ENCODE measurements at regions not wholly inside any gene's neighbourhood (a gene's known extent, or its start where the extent isn't known, plus 50 kb on each side); places are given as distances from the start of the nearest gene placed in this dataset.

- no peak for DNase-seq (ENCODE audit: low read depth)
Measured at GRCh38 chr4:180932370-180933001, 1310.7 kb upstream of the TENM3 start.

GRCh38 chr4:180937083-180937482 lies 1306.1 kb upstream of the TENM3 start:
- no peak for DNase-seq (ENCODE audit: low read depth)

DNA sequence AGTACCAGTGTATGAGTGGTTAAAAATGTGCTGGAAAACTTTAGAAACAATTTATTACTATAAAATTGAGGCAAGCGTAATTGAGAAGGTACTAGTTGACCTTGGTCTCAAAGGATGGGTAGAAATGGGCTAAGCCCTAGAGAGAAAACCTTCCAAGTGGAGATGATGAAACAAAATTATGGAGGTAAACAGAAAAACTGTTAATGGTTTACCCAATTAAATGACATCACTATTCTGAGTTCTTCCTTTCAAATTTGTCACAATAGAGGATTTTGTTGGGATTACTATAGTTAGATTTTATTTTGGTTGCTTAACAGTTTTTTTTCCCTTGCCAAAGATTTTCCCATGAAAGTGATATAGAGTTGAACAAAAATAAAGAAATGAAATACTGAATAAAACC lies 1302.5 kb upstream of the TENM3 start:
- no peak for DNase-seq (ENCODE audit: low read depth)

DNA sequence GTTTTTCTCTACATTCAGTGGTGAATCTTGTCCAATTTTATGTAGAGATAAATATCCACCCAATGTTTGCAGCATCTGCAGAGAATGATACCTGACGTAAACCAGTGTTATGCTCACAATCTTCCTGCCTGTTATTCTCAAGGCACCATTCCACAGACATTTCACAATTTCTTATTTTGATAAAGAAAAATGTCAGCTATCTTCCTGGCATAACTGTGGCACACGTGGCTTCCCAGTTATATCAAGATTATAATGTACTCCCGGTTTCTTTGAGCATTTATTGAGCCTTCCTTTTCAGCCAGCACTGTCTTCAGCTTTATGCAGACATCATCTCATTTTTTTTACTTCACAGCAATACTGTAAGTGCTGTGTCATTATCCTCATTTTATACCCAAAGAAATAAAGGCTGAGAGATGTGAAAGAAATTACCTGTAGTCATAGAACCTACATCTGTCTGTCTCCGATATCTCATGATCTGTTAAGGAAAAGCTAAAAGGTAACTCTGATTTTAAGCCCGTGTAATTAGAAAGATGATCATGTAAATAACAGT lies 1300.8 kb upstream of the TENM3 start:
- DNase-seq (ENCODE audit: low read depth) = no peak

- no peak for DNase-seq (ENCODE audit: low read depth)
Measured at GRCh38 chr4:180946188-180946587, 1297.0 kb upstream of the TENM3 start.

- DNase-seq (ENCODE audit: low read depth) = peak; percentile 21
Measured at GRCh38 chr4:180947425-180947824, 1295.8 kb upstream of the TENM3 start.

DNA sequence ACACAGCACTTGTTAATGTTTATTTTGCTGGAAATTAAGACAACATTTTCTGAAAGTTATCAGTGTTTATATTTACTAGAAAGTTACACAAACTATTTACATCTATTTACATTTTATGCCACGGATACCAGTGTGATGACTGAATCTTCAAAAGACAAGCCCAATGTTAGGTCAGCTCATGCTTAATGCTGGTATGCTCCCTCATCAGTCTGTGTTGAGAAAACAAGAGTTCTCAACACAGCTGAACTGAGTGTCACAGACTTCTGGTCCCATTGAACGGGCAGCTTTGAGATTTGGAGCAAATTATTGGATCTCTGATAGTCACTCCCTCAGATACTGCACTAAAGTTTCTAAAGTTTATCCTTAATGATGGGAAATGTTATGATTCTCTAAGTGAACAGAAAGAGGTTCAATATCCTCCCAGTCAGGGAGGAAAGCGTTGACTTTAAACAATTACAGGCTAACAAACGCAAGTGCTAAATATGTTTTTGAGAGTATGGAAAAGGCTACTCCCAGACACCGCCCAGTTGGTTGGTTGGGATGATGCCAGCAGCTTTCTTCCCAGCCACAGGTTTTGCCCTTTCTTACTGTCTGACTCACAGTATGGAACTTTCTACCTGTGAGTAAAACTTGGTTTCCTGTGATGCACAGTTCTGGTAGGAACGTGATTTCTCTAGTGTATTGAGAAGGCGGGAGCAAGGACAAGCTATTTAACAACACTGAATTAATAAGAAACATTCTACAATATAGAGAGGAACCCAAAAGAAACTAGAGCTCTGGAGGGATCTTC lies 1293.6 kb upstream of the TENM3 start:
- DNase-seq (ENCODE audit: low read depth) = no peak

- no peak for DNase-seq (ENCODE audit: low read depth)
Measured at GRCh38 chr4:180950377-180950776, 1292.8 kb upstream of the TENM3 start.

GRCh38 chr4:180951312-180951711 lies 1291.9 kb upstream of the TENM3 start:
- DNase-seq (ENCODE audit: low read depth) = no peak

DNA sequence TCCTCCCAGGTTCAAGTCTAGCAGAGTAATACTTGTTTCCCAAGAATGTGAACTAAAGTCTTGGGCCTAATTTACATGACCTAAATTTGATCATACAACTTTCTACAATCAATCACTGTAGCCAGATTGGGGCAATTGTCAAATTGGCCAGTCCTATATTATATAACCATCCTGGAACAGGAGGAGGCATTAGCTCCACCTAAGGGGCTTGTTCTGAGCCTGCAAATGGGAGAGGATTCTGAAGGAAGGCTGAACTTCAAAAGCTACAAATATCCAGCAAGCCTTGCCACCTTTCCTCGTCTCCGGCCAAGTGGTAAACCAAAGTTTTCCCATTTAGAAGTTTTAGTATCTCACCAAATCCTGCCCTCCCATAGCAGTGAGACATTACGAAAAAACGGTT lies 1289.6 kb upstream of the TENM3 start:
- DNase-seq (ENCODE audit: low read depth) = no peak

DNA sequence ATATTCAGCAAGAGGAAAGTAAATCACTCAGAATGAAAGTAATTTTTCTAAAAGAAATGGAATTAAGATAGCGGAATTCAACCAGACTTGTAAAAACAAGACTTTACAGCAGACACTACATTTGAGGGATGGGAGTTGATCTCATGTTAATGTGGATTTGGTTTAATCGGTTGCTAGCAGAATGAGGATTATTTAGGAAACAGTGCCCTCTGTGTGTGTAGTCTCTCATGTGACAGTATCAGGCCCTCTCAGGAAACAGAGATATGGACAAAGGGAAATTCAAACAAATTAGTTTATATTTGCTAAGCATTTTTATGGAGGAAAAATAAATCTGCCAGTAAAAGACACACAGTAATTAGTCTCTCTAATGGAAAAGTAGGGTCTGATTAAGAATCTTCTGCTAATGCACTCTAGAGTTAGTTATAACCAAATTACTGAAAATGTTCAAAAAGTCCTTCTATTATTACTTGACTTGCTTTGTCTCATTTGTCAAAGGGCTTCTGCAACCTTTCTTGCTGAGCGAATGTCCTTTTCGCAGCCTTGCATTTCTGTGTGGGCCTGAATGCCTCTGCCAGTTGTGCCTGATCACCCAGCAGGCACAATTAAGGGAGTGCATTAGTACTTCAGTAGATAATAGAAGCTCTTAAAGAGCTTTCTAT lies 1282.3 kb upstream of the TENM3 start:
- DNase-seq (ENCODE audit: low read depth) = no peak

DNA sequence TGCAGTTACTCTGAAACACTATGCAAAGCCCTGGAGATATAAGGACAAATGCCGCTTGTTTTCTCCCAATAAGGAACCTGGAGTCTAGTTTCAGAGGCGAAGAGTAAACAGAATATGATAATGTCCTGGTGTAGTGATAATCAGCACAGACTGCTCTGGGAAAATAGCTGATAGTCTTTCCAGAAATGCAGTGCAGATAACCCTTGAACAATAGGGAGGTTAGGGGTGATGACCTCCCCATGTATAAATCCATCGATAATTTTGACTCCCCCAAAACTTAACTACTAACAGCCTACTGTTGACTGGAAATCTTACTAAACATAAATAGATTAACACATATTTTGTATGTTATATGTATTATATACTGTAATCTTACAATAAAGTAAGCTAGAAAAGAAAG lies 1280.9 kb upstream of the TENM3 start:
- DNase-seq (ENCODE audit: low read depth) = no peak

DNA sequence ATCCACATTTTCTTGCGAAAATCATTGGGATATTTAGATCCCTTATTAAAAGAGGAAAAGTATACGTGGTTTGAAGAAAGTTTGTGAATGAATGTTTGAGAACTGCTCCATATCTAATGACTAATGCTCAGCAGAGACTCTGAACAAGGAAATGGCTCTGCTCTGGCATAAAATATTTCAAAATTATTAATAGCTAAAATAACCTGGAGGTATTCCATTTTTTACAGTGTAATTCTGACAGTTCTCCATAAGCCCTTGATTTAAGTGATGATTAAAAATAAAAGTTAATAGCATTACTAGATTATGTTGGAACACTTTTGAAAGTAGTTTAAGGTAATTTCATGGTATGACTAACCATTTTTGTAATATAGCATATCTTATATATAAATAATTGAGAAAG lies 1276.9 kb upstream of the TENM3 start:
- DNase-seq (ENCODE audit: low read depth) = no peak

GRCh38 chr4:180967936-180968335 lies 1275.3 kb upstream of the TENM3 start:
- DNase-seq (ENCODE audit: low read depth) = no peak

GRCh38 chr4:180973894-180974293 lies 1269.3 kb upstream of the TENM3 start:
- no peak for DNase-seq (ENCODE audit: low read depth)

GRCh38 chr4:180990931-180991330 lies 1252.3 kb upstream of the TENM3 start:
- DNase-seq (ENCODE audit: low read depth) = no peak

DNA sequence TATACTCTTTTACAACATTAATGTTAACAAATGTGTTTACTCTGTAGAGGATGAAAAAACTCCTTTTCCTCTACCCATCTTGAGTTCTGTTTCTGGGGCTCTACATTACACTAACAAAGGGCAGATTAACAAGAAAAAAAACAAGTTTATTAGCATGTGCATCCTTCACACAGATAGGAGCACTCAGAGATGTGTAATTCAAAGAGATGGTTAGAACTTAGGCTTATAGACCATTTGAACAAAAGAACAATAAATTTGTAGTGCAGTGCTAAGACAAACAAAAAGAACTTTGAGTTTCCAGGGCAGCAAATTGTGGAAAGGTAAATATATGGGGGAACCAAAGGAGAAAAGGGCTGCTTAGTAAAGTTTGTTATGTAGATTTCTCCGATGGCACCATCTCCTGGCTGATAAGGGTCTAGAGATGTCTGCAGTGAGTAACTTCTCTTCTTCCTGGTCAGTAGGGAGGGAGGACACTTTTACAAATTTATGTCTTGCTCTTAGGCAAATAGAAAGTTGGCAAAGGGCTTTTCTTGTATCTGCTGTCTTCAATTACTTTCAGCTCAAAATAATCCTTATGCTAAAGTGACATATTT lies 1249.9 kb upstream of the TENM3 start:
- DNase-seq (ENCODE audit: low read depth) = no peak

- no peak for DNase-seq (ENCODE audit: low read depth)
Measured at GRCh38 chr4:180994722-180995121, 1248.5 kb upstream of the TENM3 start.

DNA sequence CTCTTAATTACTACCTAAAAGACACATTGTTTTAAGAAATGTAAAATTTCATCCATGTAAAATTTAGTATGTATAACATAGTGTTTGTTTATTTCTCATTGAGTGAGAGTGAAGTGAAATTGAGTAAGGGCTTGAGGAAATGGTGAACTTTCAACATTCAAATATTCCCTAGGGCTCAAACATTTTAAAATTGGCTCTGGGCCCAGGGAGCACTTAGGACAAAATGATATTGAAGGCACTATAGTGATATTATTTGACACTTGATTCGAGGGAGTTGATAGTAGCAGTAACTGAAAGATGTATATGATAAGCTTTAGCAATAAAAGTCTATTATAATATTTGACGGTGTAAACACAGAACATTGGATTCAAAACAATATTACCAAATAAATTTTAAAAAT lies 1244.0 kb upstream of the TENM3 start:
- no peak for DNase-seq (ENCODE audit: low read depth)

- no peak for DNase-seq (ENCODE audit: low read depth)
Measured at GRCh38 chr4:181004056-181004455, 1239.1 kb upstream of the TENM3 start.

DNA sequence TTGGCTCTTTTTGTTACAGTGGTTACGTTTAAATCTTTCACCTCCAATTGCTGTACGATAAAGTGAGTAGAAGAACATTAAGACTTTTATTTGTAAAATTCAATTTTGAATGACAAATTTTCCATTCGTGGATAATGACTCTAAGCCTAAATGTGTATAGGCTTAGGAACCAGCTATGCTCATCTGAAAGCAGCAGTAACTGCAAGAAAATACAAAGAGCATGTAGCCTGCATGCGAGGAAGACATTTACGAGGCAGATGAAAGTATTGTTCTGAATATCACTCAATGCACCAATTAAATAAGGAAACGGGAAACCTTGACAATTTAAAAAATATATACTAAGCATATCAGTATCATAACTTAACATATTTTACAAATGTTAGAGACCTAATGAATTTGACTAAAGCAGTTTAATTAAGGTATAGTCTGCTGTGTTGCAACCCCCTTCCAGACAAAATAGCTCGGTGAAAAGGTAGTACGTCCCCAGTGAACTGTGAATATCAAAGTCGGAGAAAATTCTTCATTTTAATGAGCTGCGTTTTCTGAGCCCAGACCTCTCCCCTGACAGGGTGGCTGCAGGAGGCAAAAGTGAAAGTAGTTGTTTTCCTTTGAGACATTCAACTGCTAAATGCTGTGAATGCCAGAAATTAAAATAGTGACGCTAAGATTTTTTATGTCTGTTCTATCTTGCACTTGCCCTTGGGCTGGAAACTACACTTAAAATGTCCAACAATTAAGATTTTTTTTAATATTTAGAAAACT lies 1236.5 kb upstream of the TENM3 start:
- no peak for DNase-seq (ENCODE audit: low read depth)

GRCh38 chr4:181007751-181008150 lies 1235.5 kb upstream of the TENM3 start:
- DNase-seq (ENCODE audit: low read depth) = no peak

All from stromal cell of bone marrow (primary cell).